H1 (cell line): ENCODE measurements at regions not wholly inside any gene's neighbourhood (a gene's known extent, or its start where the extent isn't known, plus 50 kb on each side); places are given as distances from the start of the nearest gene placed in this dataset.

Experiments
- CTCF ChIA-PET: fragments of 300-600 bp; sonication (Branson Sonifier 250); formaldehyde crosslinking; loops from one replicate; lab custom pipeline; 2021; ENCODE audit not compliant: partially characterized antibody; lab: Charles Lee
- POLR2A ChIA-PET: fragments of 300-600 bp; sonication (Branson Sonifier 250); formaldehyde crosslinking; loops from one replicate; lab custom pipeline; 2021; ENCODE audit warnings: inconsistent platforms; ENCODE audit not compliant: partially characterized antibody; lab: Charles Lee
- DNase-seq, 2 experiments: peaks; one replicate each; pipeline versions ENCODE4 v3.0.0 to v3.0.0-alpha.2; 2010 to 2022; ENCODE audit warnings: low spot score in 2 of 2, low read depth in 1 of 2, mixed read lengths in 1 of 2
- FAIRE-seq: peaks from 2 replicates; lab custom pipeline; 2011; peaks lifted over from hg19 to GRCh38; lab: Jason Lieb, UNC
- H2AFZ ChIP-seq: 2 replicates; pipeline ENCODE4 v1.8.1; 2012; ENCODE audit warnings: low read length, inconsistent platforms
- H2AK5ac ChIP-seq: 2 replicates; pipeline ENCODE4 v1.6.1; 2013; ENCODE audit warnings: low read depth, low read length
- H2BK120ac ChIP-seq: replicated peaks from 2 replicates; pipeline ENCODE3; 2013; ENCODE audit warnings: low read depth, low read length, inconsistent platforms
- H2BK12ac ChIP-seq: 2 replicates; pipeline ENCODE4 v1.6.1; 2013; ENCODE audit warnings: low read depth, low read length
- H2BK15ac ChIP-seq: 2 replicates; pipeline ENCODE4 v1.6.1; 2013; ENCODE audit warnings: low read length
- H2BK20ac ChIP-seq: 2 replicates; pipeline ENCODE4 v1.6.1; 2013; ENCODE audit warnings: low read length
- H2BK5ac ChIP-seq: 2 replicates; pipeline ENCODE4 v1.6.1; 2013; ENCODE audit warnings: low read depth, low read length
- H3K14ac ChIP-seq: 2 replicates; pipeline ENCODE4 v1.6.1; 2013; ENCODE audit warnings: inconsistent platforms; ENCODE audit not compliant: insufficient read length
- H3K18ac ChIP-seq: 2 replicates; pipeline ENCODE4 v1.6.1; 2013; ENCODE audit warnings: low read length; ENCODE audit errors: extremely low read depth
- H3K23ac ChIP-seq: 2 replicates; pipeline ENCODE4 v1.6.1; 2013; ENCODE audit warnings: inconsistent platforms; ENCODE audit not compliant: insufficient read length
- H3K23me2 ChIP-seq: 2 replicates; pipeline ENCODE4 v1.6.1; 2013; ENCODE audit warnings: low read depth, low read length
- H3K27ac ChIP-seq: 2 replicates; pipeline ENCODE4 v1.6.1; 2011; ENCODE audit warnings: low read depth, low read length, inconsistent platforms
- H3K27me3 ChIP-seq, 4 experiments: replicated peaks in 1 of 4; 1 replicate in 1 of 4; 2 replicates in 3 of 4; pipeline versions ENCODE4 v1.6.1 to v1.8.1; 2011 to 2013; ENCODE audit warnings: low read length in 3 of 4, mild to moderate bottlenecking in 3 of 4, inconsistent platforms in 2 of 4, mixed read lengths in 2 of 4, moderate library complexity in 1 of 4; ENCODE audit not compliant: control insufficient read depth in 3 of 4, insufficient read depth in 3 of 4; ENCODE audit errors: extremely low read depth in 1 of 4
- H3K36me3 ChIP-seq, 4 experiments: 2 replicates each; pipeline versions ENCODE4 v1.6.1 to v1.8.1; 2011 to 2013; ENCODE audit warnings: mild to moderate bottlenecking in 4 of 4, low read length in 3 of 4, moderate library complexity in 2 of 4, control low read depth in 1 of 4, inconsistent platforms in 1 of 4; ENCODE audit not compliant: insufficient read depth in 4 of 4, control insufficient read depth in 2 of 4
- H3K4ac ChIP-seq: replicated peaks from 2 replicates; pipeline ENCODE3; 2013; ENCODE audit warnings: low read length, low read depth, mixed read lengths, inconsistent platforms; ENCODE audit not compliant: insufficient read length
- H3K4me1 ChIP-seq, 4 experiments: replicated peaks in 1 of 4; 1 replicate in 1 of 4; 2 replicates in 3 of 4; pipeline versions ENCODE4 v1.6.1 to v1.8.1; 2011 to 2013; ENCODE audit warnings: low read length in 3 of 4, inconsistent platforms in 2 of 4, mixed read lengths in 1 of 4; ENCODE audit not compliant: insufficient read depth in 4 of 4, control insufficient read depth in 3 of 4
- H3K4me2 ChIP-seq, 2 experiments: 2 replicates each; pipeline versions ENCODE4 v1.6.1 to v1.8.1; 2011 to 2013; ENCODE audit warnings: low read depth in 2 of 2, low read length in 2 of 2, control low read depth in 1 of 2, inconsistent platforms in 1 of 2, mild to moderate bottlenecking in 1 of 2; ENCODE audit not compliant: insufficient read depth in 1 of 2
- H3K4me3 ChIP-seq, 4 experiments: fragments of 200-600, 300-600 bp in 1 of 4; sonication (generic), shearing (Covaris generic), sonication (Bioruptor Twin) in 1 of 4; 2 replicates each; pipeline versions ENCODE4 v1.5.1 to v1.8.1; 2011 to 2016; ENCODE audit warnings: low read length in 4 of 4, low read depth in 3 of 4, control low read depth in 2 of 4, inconsistent platforms in 2 of 4, mild to moderate bottlenecking in 2 of 4, mixed read lengths in 1 of 4, moderate library complexity in 1 of 4; ENCODE audit not compliant: insufficient read depth in 2 of 4; ENCODE audit errors: extremely low read depth in 1 of 4
- H3K56ac ChIP-seq: replicated peaks from 2 replicates; pipeline ENCODE3; 2013; ENCODE audit warnings: low read depth, mild to moderate bottlenecking, mixed read lengths, low read length, inconsistent platforms; ENCODE audit not compliant: insufficient read length
- H3K79me1 ChIP-seq: 2 replicates; pipeline ENCODE4 v1.6.1; 2013; ENCODE audit warnings: low read depth, low read length, control low read depth
- H3K79me2 ChIP-seq, 2 experiments: 2 replicates each; pipeline versions ENCODE4 v1.6.1 to v1.8.1; 2012 to 2013; ENCODE audit warnings: low read length in 2 of 2, mild to moderate bottlenecking in 2 of 2, inconsistent platforms in 1 of 2; ENCODE audit not compliant: insufficient read depth in 2 of 2, control insufficient read depth in 1 of 2
- H3K9ac ChIP-seq, 4 experiments: replicated peaks in 1 of 4; 1 replicate in 1 of 4; 2 replicates in 3 of 4; pipeline versions ENCODE4 v1.6.1 to v1.8.1; 2011 to 2013; ENCODE audit warnings: low read depth in 3 of 4, low read length in 3 of 4, control low read depth in 2 of 4, mild to moderate bottlenecking in 2 of 4, moderate library complexity in 2 of 4, inconsistent platforms in 1 of 4; ENCODE audit errors: extremely low read depth in 1 of 4
- H3K9me3 ChIP-seq, 2 experiments: 2 replicates each; pipeline versions ENCODE4 v1.6.1 to v1.8.1; 2012 to 2013; ENCODE audit warnings: mild to moderate bottlenecking in 2 of 2, moderate library complexity in 2 of 2, control low read depth in 1 of 2, inconsistent platforms in 1 of 2, low read depth in 1 of 2, low read length in 1 of 2, mixed read lengths in 1 of 2; ENCODE audit not compliant: insufficient read depth in 2 of 2
- H4K20me1 ChIP-seq, 2 experiments: replicated peaks in 1 of 2; 2 replicates each; pipeline versions ENCODE3 to v1.8.1; 2011 to 2013; ENCODE audit warnings: inconsistent platforms in 2 of 2, low read length in 2 of 2, mild to moderate bottlenecking in 1 of 2; ENCODE audit not compliant: insufficient read depth in 2 of 2, control insufficient read depth in 1 of 2
- H4K5ac ChIP-seq: 2 replicates; pipeline ENCODE4 v1.6.1; 2013; ENCODE audit warnings: low read length, low read depth, mixed read lengths, inconsistent platforms; ENCODE audit not compliant: insufficient read length
- H4K8ac ChIP-seq: 2 replicates; pipeline ENCODE4 v1.8.0; 2013; ENCODE audit warnings: mild to moderate bottlenecking, moderate library complexity, low read length, inconsistent platforms; ENCODE audit not compliant: insufficient read depth; ENCODE audit errors: extremely low read depth
- H4K91ac ChIP-seq: replicated peaks from 2 replicates; pipeline ENCODE3; 2013; ENCODE audit warnings: low read length, mixed read lengths, inconsistent platforms; ENCODE audit not compliant: insufficient read length
- ASH2L ChIP-seq: fragments of 200-600, 300-600 bp; sonication (generic); IDR thresholded peaks from one replicate; pipeline ENCODE4 v1.7.1; 2017; ENCODE audit warnings: low read length
- BACH1 ChIP-seq: IDR thresholded peaks from 2 replicates; pipeline ENCODE4 v1.6.1; 2012; ENCODE audit warnings: low read length, improper control_type of control experiment
- CBX8 ChIP-seq: fragments of 300-800, 300-1000 bp; sonication (generic); IDR thresholded peaks from 2 replicates; pipeline ENCODE4 v1.7.1; 2016; ENCODE audit warnings: low read depth, low read length, borderline replicate concordance
- EGR1 ChIP-seq: IDR thresholded peaks from 2 replicates; pipeline ENCODE4 v1.6.1; 2011; ENCODE audit warnings: low read depth, low read length, borderline replicate concordance
- JUN ChIP-seq: IDR thresholded peaks from 2 replicates; pipeline ENCODE4 v1.6.1; 2011; ENCODE audit warnings: low read depth, mild to moderate bottlenecking, improper control_type of control experiment, low read length
- KDM5A ChIP-seq: fragments of 200-600 bp; IDR thresholded peaks from 2 replicates; pipeline ENCODE4 v1.7.1; 2012; ENCODE audit warnings: mild to moderate bottlenecking, low read length, inconsistent platforms, mixed read lengths
- RAD21 ChIP-seq, 2 experiments: IDR thresholded peaks in 1 of 2; conservative IDR thresholded peaks in 1 of 2; 2 replicates each; pipeline ENCODE4 v1.6.1; 2011; ENCODE audit warnings: low read depth in 2 of 2, low read length in 2 of 2, improper control_type of control experiment in 1 of 2, inconsistent platforms in 1 of 2, mild to moderate bottlenecking in 1 of 2, moderate library complexity in 1 of 2
- RFX5 ChIP-seq: IDR thresholded peaks from 2 replicates; pipeline ENCODE4 v1.6.1; 2011; ENCODE audit warnings: low read depth, low read length, improper control_type of control experiment, borderline replicate concordance
- RNF2 ChIP-seq: fragments of 200-900, 300-1000 bp; sonication (generic); IDR thresholded peaks from 2 replicates; pipeline ENCODE4 v1.7.1; 2016; ENCODE audit warnings: borderline replicate concordance, low read depth, mild to moderate bottlenecking, antibody characterized with exemption, low read length; ENCODE audit not compliant: poor library complexity, severe bottlenecking; ENCODE audit errors: missing control alignments
- SAP30 ChIP-seq: fragments of 300-600 bp; sonication (generic); IDR thresholded peaks from 2 replicates; pipeline ENCODE4 v1.7.1; 2012; ENCODE audit warnings: low read length, moderate library complexity, mild to moderate bottlenecking, inconsistent platforms; ENCODE audit not compliant: insufficient read depth, insufficient replicate concordance
- SUZ12 ChIP-seq: fragments of 200-600 bp; sonication (generic); IDR thresholded peaks from 2 replicates; pipeline ENCODE4 v1.6.1; 2012; ENCODE audit warnings: mild to moderate bottlenecking, inconsistent platforms, low read length, moderate library complexity, mixed read lengths
- TCF12 ChIP-seq: IDR thresholded peaks from 2 replicates; pipeline ENCODE4 v1.6.1; 2011; ENCODE audit warnings: low read depth, mild to moderate bottlenecking, low read length
- YY1 ChIP-seq: IDR thresholded peaks from 2 replicates; pipeline ENCODE4 v1.6.1; 2011; ENCODE audit warnings: low read depth, mild to moderate bottlenecking, low read length
- WGBS, 2 experiments: shearing (Covaris generic) in 1 of 2; methylation state at CpG; one replicate each; pipeline versions ENCODE4 v1.1.6 to v1.1.7; 2013 to 2015; ENCODE audit warnings: low lambda C conversion rate in 2 of 2, mixed read lengths in 2 of 2, inconsistent platforms in 1 of 2, low coverage in 1 of 2, missing lambda C conversion rate in 1 of 2; ENCODE audit not compliant: insufficient replicate concordance in 2 of 2, insufficient coverage in 1 of 2, insufficient read length in 1 of 2; ENCODE audit errors: extremely low coverage in 1 of 2, missing lambda C conversion rate in 1 of 2; 5-methylcytosine and 5-hydroxymethylcytosine counted together
- TF ChIP-seq, protein P1 (sequence below): IDR thresholded peaks from 2 replicates; pipeline ENCODE4 v1.6.1; 2012; ENCODE audit warnings: inconsistent platforms

- Histone ChIP-seq H3K36me3 (no peaks in the 10 kb centered on the region), H4K20me1 (peaks cover 0 to 2% of the 10 kb centered on the region in 2 experiments), H2BK15ac (no peak overlapping the region), H2AK5ac (no peak overlapping the region), H3K4ac (no peak overlapping the region), H3K9me3 (peaks cover 0 to 6% of the 10 kb centered on the region in 2 experiments; a peak in 2 of 4 replicates), H4K91ac (no peak overlapping the region), H2BK120ac (no peak overlapping the region), H2BK5ac (no peak overlapping the region), H3K27me3 (no peaks in the 10 kb centered on the region), H3K23ac (no peak overlapping the region), H4K8ac (no peak overlapping the region), H3K56ac (no peak overlapping the region), H3K4me1 (peaks cover 0 to 3% (median 1%) of the 10 kb centered on the region in 4 experiments; a peak in 2 of 7 replicates), H3K79me1 (no peaks in the 10 kb centered on the region; the same call in 1 of the 2 replicates), H3K14ac (no peak overlapping the region), H3K79me2 (no peaks in the 10 kb centered on the region), H2BK20ac (no peak overlapping the region), H4K5ac (no peak overlapping the region), H3K4me3 (no peak overlapping the region), H3K18ac (no peak overlapping the region), H3K27ac (no peak overlapping the region), H3K9ac (no peak overlapping the region), H2BK12ac (no peak overlapping the region), H2AFZ (no peak overlapping the region), H3K23me2 (0 out of 2 replicates have a peak, but pooled peaks cover 3% of the 10 kb centered on the region), H3K4me2 (no peak overlapping the region)
- POLR2A ChIA-PET: no interaction called here
- no peak for DNase-seq
- 86% methylated on average over 1 of the region's 2 CpGs; no CpG with 5 or more reads in 1 of the 2 experiments for WGBS, 2 experiments
- CTCF ChIA-PET: interaction anchor here (0.6 to 1.5 kb wide), 6 partner anchors 9 to 357 kb away, joined by 3 to 4 read pairs (median 3); no protein-coding TSS in a partner anchor
- FAIRE-seq: no peak
- TF ChIP-seq RAD21 (IDR thresholded peaks at IDR 0.05 in 1 of 2, conservative IDR thresholded peaks at IDR 0.05 in 1 of 2; ENCODE audit: low read depth in 2 of 2, low read length in 2 of 2) (no peak), TCF12 (no peak), YY1 (no peak), EGR1 (no peak), RNF2 (no peak), CBX8 (no peak), JUN (no peak), BACH1 (no peak), KDM5A (no peak), RFX5 (no peak), ASH2L (no peak), SUZ12 (no peak), SAP30 (no peak)
- TF ChIP-seq, protein P1, sequence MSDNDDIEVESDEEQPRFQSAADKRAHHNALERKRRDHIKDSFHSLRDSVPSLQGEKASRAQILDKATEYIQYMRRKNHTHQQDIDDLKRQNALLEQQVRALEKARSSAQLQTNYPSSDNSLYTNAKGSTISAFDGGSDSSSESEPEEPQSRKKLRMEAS: no peak
Measured at GRCh38 chr22:49431551-49431950, 396.1 kb downstream of the BRD1 start.
